H1 (cell line): ENCODE measurements at regions not wholly inside any gene's neighbourhood (a gene's known extent, or its start where the extent isn't known, plus 50 kb on each side); places are given as distances from the start of the nearest gene placed in this dataset.

Experiments used
- ASH2L ChIP-seq: fragments of 200-600, 300-600 bp; sonication (generic); IDR thresholded peaks from one replicate; pipeline ENCODE4 v1.7.1; 2017; ENCODE audit warnings: low read length
- BCL11A ChIP-seq, 2 experiments: IDR thresholded peaks; one replicate each; pipeline ENCODE4 v1.6.1; 2011; ENCODE audit warnings: low read depth in 2 of 2, low read length in 2 of 2, mild to moderate bottlenecking in 2 of 2
- BRCA1 ChIP-seq: IDR thresholded peaks from 2 replicates; pipeline ENCODE4 v1.6.1; 2012; ENCODE audit warnings: low read depth, low read length, improper control_type of control experiment
- CHD2 ChIP-seq: IDR thresholded peaks from 2 replicates; pipeline ENCODE4 v1.6.1; 2012; ENCODE audit warnings: low read length, improper control_type of control experiment
- CHD7 ChIP-seq: fragments of 300-600 bp; sonication (generic); IDR thresholded peaks from 2 replicates; pipeline ENCODE4 v1.7.1; 2012; ENCODE audit warnings: low read length, moderate library complexity, mild to moderate bottlenecking, inconsistent platforms; ENCODE audit not compliant: insufficient replicate concordance
- CTCF ChIP-seq, 3 experiments: IDR thresholded peaks; 1 replicate in 2 of 3; 2 replicates in 1 of 3; pipeline versions ENCODE4 v1.5.1 to v1.6.1; 2011; ENCODE audit warnings: low read length in 3 of 3, mild to moderate bottlenecking in 3 of 3, inconsistent platforms in 2 of 3, low read depth in 1 of 3, moderate library complexity in 1 of 3; ENCODE audit not compliant: insufficient read depth in 1 of 3; ENCODE audit errors: control extremely low read depth in 1 of 3
- POLR2AphosphoS5 ChIP-seq: IDR thresholded peaks from 2 replicates; pipeline ENCODE4 v1.6.1; 2011; ENCODE audit warnings: low read depth, low read length
- RFX5 ChIP-seq: IDR thresholded peaks from 2 replicates; pipeline ENCODE4 v1.6.1; 2011; ENCODE audit warnings: low read depth, low read length, improper control_type of control experiment, borderline replicate concordance
- SAP30 ChIP-seq: fragments of 300-600 bp; sonication (generic); IDR thresholded peaks from 2 replicates; pipeline ENCODE4 v1.7.1; 2012; ENCODE audit warnings: low read length, moderate library complexity, mild to moderate bottlenecking, inconsistent platforms; ENCODE audit not compliant: insufficient read depth, insufficient replicate concordance
- SP1 ChIP-seq: IDR thresholded peaks from 2 replicates; pipeline ENCODE4 v1.6.1; 2011; ENCODE audit warnings: low read depth, low read length
- TCF12 ChIP-seq: IDR thresholded peaks from 2 replicates; pipeline ENCODE4 v1.6.1; 2011; ENCODE audit warnings: low read depth, mild to moderate bottlenecking, low read length

DNA sequence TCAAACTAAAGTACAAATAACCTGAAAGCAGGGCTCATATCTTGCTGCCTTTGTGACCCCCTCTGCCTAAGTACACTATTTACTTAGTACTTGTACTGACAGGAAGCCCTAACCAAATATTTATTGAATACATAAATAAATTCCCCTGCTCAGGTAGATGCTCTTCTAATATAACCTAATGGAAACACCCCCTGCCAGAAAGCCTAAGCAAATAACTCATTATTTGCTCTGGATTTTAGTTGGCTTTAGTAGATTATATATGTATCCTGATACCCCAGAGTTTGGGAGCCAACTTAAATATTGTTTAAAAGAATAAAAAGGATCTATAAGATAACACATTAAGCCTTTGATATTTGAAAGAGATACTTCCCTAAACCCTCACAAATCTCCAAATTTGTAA lies 318.2 kb downstream of the PPP1R2C start (continued):
- TF ChIP-seq CHD7 (no peak), SP1 (no peak), ASH2L (no peak), POLR2AphosphoS5 (no peak), TCF12 (no peak), CHD2 (no peak), SAP30 (no peak), BRCA1 (no peak), CTCF (IDR thresholded peaks at IDR 0.05; ENCODE audit: control extremely low read depth in 1 of 3, insufficient read depth in 1 of 3, low read depth in 1 of 3, low read length in 3 of 3) (no peak), BCL11A (IDR thresholded peaks at IDR 0.05; ENCODE audit: low read depth in 2 of 2, low read length in 2 of 2) (no peak), RFX5 (no peak)
